ENCODE measurements at regions not wholly inside any gene's neighbourhood (a gene's known extent, or its start where the extent isn't known, plus 50 kb on each side); places are given as distances from the start of the nearest gene placed in this dataset.
"Not testable (repeated sequence)": the region's sequence is repeated elsewhere in the genome, so short reads cannot be mapped to it uniquely, and the experiment has no call there.

GRCh38 chr5:158233735-158234322, 374.9 kb upstream of the CLINT1 start:
- H3K4me3 Mint-ChIP-seq (ENCODE audit: unreplicated experiment), result no peak overlapping the region
- TF ChIP-seq, protein P1, sequence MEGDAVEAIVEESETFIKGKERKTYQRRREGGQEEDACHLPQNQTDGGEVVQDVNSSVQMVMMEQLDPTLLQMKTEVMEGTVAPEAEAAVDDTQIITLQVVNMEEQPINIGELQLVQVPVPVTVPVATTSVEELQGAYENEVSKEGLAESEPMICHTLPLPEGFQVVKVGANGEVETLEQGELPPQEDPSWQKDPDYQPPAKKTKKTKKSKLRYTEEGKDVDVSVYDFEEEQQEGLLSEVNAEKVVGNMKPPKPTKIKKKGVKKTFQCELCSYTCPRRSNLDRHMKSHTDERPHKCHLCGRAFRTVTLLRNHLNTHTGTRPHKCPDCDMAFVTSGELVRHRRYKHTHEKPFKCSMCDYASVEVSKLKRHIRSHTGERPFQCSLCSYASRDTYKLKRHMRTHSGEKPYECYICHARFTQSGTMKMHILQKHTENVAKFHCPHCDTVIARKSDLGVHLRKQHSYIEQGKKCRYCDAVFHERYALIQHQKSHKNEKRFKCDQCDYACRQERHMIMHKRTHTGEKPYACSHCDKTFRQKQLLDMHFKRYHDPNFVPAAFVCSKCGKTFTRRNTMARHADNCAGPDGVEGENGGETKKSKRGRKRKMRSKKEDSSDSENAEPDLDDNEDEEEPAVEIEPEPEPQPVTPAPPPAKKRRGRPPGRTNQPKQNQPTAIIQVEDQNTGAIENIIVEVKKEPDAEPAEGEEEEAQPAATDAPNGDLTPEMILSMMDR (IDR thresholded peaks at IDR 0.05), result no peak
- H3K27ac Mint-ChIP-seq (ENCODE audit: unreplicated experiment), result no peak overlapping the region
- H3K27me3 Mint-ChIP-seq (ENCODE audit: low read depth), result no peaks in the 10 kb centered on the region
- H3K9me3 Mint-ChIP-seq (ENCODE audit: low read depth), result no peaks in the 10 kb centered on the region
- no peaks in the 10 kb centered on the region for H3K36me3 Mint-ChIP-seq (ENCODE audit: low read depth)
- DNase-seq (ENCODE audit: low spot score), result no peak
- peaks cover 10% of the 10 kb centered on the region for H3K4me1 Mint-ChIP-seq (ENCODE audit: low read depth)

DNA sequence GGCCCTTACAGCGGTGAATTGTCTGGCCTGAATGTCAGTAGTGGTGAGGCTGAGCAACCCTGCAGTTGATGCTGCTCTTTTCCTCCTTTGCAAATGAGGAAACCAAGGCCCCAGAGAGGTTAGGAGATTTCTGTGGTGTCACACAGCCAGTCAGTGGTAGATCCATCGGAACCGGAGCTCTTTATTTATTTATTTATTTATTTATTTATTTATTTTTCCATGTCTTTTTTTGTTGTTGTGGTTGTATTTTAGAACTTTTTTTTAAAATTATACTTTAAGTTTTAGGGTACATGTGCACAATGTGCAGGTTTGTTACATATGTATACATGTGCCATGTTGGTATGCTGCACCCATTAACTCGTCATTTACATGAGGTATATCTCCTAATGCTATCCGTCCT, 368.4 kb upstream of the CLINT1 start:
- not testable (repeated sequence) for H3K27ac Mint-ChIP-seq (ENCODE audit: unreplicated experiment); H3K9me3 Mint-ChIP-seq (ENCODE audit: low read depth); DNase-seq (ENCODE audit: low spot score)

GRCh38 chr5:158226496-158226895, 367.6 kb upstream of the CLINT1 start:
- peaks cover 2% of the 10 kb centered on the region for H3K9me3 Mint-ChIP-seq (ENCODE audit: low read depth)
- H3K27ac Mint-ChIP-seq (ENCODE audit: unreplicated experiment), result no peak overlapping the region
- TF ChIP-seq, protein P1 (IDR thresholded peaks at IDR 0.05), result no peak
- H3K4me1 Mint-ChIP-seq (ENCODE audit: low read depth), result no peaks in the 10 kb centered on the region
- no peaks in the 10 kb centered on the region for H3K36me3 Mint-ChIP-seq (ENCODE audit: low read depth)
- no peak for DNase-seq (ENCODE audit: low spot score)
- H3K27me3 Mint-ChIP-seq (ENCODE audit: low read depth), result no peaks in the 10 kb centered on the region
- H3K4me3 Mint-ChIP-seq (ENCODE audit: unreplicated experiment), result no peak overlapping the region

More for the DNA sequence above, 368.4 kb upstream of the CLINT1 start:
- not testable (repeated sequence) for H3K36me3 Mint-ChIP-seq (ENCODE audit: low read depth); H3K4me1 Mint-ChIP-seq (ENCODE audit: low read depth); H3K4me3 Mint-ChIP-seq (ENCODE audit: unreplicated experiment); H3K27me3 Mint-ChIP-seq (ENCODE audit: low read depth)

- DNase-seq (ENCODE audit: low spot score), result no peak
- TF ChIP-seq, protein P1 (IDR thresholded peaks at IDR 0.05), result no peak
- H3K4me1 Mint-ChIP-seq (ENCODE audit: low read depth), result no peaks in the 10 kb centered on the region
- no peak overlapping the region for H3K4me3 Mint-ChIP-seq (ENCODE audit: unreplicated experiment)
- peaks cover 2% of the 10 kb centered on the region for H3K9me3 Mint-ChIP-seq (ENCODE audit: low read depth)
- H3K36me3 Mint-ChIP-seq (ENCODE audit: low read depth), result no peaks in the 10 kb centered on the region
- H3K27me3 Mint-ChIP-seq (ENCODE audit: low read depth), result no peaks in the 10 kb centered on the region
- H3K27ac Mint-ChIP-seq (ENCODE audit: unreplicated experiment), result no peak overlapping the region
Measured at GRCh38 chr5:158224253-158224652, 365.3 kb upstream of the CLINT1 start.

GRCh38 chr5:158223054-158223600, 364.2 kb upstream of the CLINT1 start:
- Mint-ChIP-seq H3K9me3 (ENCODE audit: low read depth) (peaks cover 8% of the 10 kb centered on the region), H3K4me1 (ENCODE audit: low read depth) (no peaks in the 10 kb centered on the region), H3K4me3 (ENCODE audit: unreplicated experiment) (no peak overlapping the region), H3K36me3 (ENCODE audit: low read depth) (no peaks in the 10 kb centered on the region), H3K27me3 (ENCODE audit: low read depth) (no peaks in the 10 kb centered on the region), H3K27ac (ENCODE audit: unreplicated experiment) (no peak overlapping the region)
- TF ChIP-seq, protein P1 (IDR thresholded peaks at IDR 0.05), result no peak
- no peak for DNase-seq (ENCODE audit: low spot score)

DNA sequence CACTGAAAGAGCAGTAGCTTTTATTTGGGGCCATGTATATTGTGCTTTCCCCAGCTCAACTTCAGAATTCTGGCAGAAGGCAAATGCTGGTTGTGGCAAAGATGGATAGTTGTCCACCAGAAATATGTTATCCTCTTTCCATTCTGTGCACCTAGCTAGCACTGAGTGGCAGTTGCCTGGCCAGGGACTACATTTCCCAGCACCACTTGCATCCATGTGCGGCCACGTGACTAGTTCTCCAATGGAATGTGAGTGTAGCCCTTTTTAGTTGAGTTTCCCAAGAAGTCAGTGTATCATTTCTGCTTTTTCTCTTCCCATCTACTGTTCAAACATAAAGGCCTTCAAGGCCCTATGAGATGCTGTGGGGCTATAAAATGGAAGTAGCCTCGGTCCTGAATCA, 354.0 kb upstream of the CLINT1 start:
- no peak overlapping the region for H3K27ac Mint-ChIP-seq (ENCODE audit: unreplicated experiment)
- TF ChIP-seq, protein P1 (IDR thresholded peaks at IDR 0.05), result no peak
- no peak for DNase-seq (ENCODE audit: low spot score)
- no peak overlapping the region for H3K4me3 Mint-ChIP-seq (ENCODE audit: unreplicated experiment)
- no peaks in the 10 kb centered on the region for H3K4me1 Mint-ChIP-seq (ENCODE audit: low read depth)
- H3K27me3 Mint-ChIP-seq (ENCODE audit: low read depth), result no peaks in the 10 kb centered on the region
- peaks cover 8% of the 10 kb centered on the region for H3K9me3 Mint-ChIP-seq (ENCODE audit: low read depth)
- H3K36me3 Mint-ChIP-seq (ENCODE audit: low read depth), result peaks cover 1% of the 10 kb centered on the region
